ENCODE measurements at regions not wholly inside any gene's neighbourhood (a gene's known extent, or its start where the extent isn't known, plus 50 kb on each side); places are given as distances from the start of the nearest gene placed in this dataset.
"Not testable (repeated sequence)": the region's sequence is repeated elsewhere in the genome, so short reads cannot be mapped to it uniquely, and the experiment has no call there.

- no peak for DNase-seq (ENCODE audit: low read depth in 4 of 4, low spot score in 3 of 4)
Observed at GRCh38 chr17:72385475-72385874, 264.7 kb downstream of the SOX9 start.

- DNase-seq (ENCODE audit: low read depth in 4 of 4, low spot score in 3 of 4), result not testable (repeated sequence)
Observed at GRCh38 chr17:72386173-72386572, 265.4 kb downstream of the SOX9 start.

GRCh38 chr17:72386619-72387237, 265.9 kb downstream of the SOX9 start:
- no peak for DNase-seq (ENCODE audit: low read depth in 4 of 4, low spot score in 3 of 4)

- no peak for DNase-seq (ENCODE audit: low read depth in 4 of 4, low spot score in 3 of 4)
Observed at GRCh38 chr17:72387487-72387886, 266.7 kb downstream of the SOX9 start.

GRCh38 chr17:72387969-72388368, 267.1 kb downstream of the SOX9 start:
- no peak for DNase-seq (ENCODE audit: low read depth in 4 of 4, low spot score in 3 of 4)

GRCh38 chr17:72388765-72389473, 268.1 kb downstream of the SOX9 start:
- DNase-seq (ENCODE audit: low read depth in 4 of 4, low spot score in 3 of 4), result no peak

- DNase-seq (ENCODE audit: low read depth in 4 of 4, low spot score in 3 of 4), result no peak
Observed at GRCh38 chr17:72390675-72391508, 270.1 kb downstream of the SOX9 start.

GRCh38 chr17:72392056-72393010, 271.5 kb downstream of the SOX9 start:
- peak in 3 of 4 donors; percentile 51 to 67 (median 66) for DNase-seq (ENCODE audit: low read depth in 4 of 4, low spot score in 3 of 4)

GRCh38 chr17:72393553-72393952, 272.7 kb downstream of the SOX9 start:
- DNase-seq (ENCODE audit: low read depth in 4 of 4, low spot score in 3 of 4), result no peak

- no peak for DNase-seq (ENCODE audit: low read depth in 4 of 4, low spot score in 3 of 4)
Observed at GRCh38 chr17:72394531-72394930, 273.7 kb downstream of the SOX9 start.

GRCh38 chr17:72396121-72396520, 275.3 kb downstream of the SOX9 start:
- no peak for DNase-seq (ENCODE audit: low read depth in 4 of 4, low spot score in 3 of 4)

- DNase-seq (ENCODE audit: low read depth in 4 of 4, low spot score in 3 of 4), result no peak
Observed at GRCh38 chr17:72397223-72397667, 276.4 kb downstream of the SOX9 start.

- DNase-seq (ENCODE audit: low read depth in 4 of 4, low spot score in 3 of 4), result no peak
Observed at GRCh38 chr17:72397687-72398086, 276.9 kb downstream of the SOX9 start.

- DNase-seq (ENCODE audit: low read depth in 4 of 4, low spot score in 3 of 4), result no peak
Observed at GRCh38 chr17:72399023-72399607, 278.3 kb downstream of the SOX9 start.

- no peak for DNase-seq (ENCODE audit: low read depth in 4 of 4, low spot score in 3 of 4)
Observed at GRCh38 chr17:72399608-72400487, 279.0 kb downstream of the SOX9 start.

- DNase-seq (ENCODE audit: low read depth in 4 of 4, low spot score in 3 of 4), result no peak
Observed at GRCh38 chr17:72400488-72400827, 279.6 kb downstream of the SOX9 start.

GRCh38 chr17:72400863-72401262, 280.0 kb downstream of the SOX9 start:
- no peak for DNase-seq (ENCODE audit: low read depth in 4 of 4, low spot score in 3 of 4)

- no peak for DNase-seq (ENCODE audit: low read depth in 4 of 4, low spot score in 3 of 4)
Observed at GRCh38 chr17:72401883-72402726, 281.3 kb downstream of the SOX9 start.
